ENCODE measurements at regions not wholly inside any gene's neighbourhood (a gene's known extent, or its start where the extent isn't known, plus 50 kb on each side); places are given as distances from the start of the nearest gene placed in this dataset.

DNA sequence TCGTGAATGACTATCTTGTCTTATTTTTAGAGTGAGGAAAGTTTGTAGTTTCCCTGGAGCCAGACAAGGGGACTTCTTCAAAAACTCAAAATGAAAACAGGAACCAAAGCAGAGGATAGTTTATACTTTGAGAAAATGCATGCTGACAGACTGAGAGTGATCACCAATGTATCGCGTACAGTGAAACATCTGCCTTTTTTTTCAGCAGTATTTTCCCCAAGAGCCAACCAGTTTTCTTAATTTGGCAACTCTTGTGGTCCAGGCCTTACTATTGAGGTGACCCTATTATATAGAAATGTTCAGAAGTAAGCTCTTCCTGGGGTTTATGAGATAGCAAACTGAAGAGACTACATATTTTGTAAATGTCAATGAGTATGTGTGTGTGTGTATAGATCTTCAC is 153.7 kb upstream of the VRK2 start:
- in situ Hi-C loops (cut with HindIII; ENCODE audit: low sequenced_read_pairs) = no loop called here
- TF ChIP-seq, protein P1, sequence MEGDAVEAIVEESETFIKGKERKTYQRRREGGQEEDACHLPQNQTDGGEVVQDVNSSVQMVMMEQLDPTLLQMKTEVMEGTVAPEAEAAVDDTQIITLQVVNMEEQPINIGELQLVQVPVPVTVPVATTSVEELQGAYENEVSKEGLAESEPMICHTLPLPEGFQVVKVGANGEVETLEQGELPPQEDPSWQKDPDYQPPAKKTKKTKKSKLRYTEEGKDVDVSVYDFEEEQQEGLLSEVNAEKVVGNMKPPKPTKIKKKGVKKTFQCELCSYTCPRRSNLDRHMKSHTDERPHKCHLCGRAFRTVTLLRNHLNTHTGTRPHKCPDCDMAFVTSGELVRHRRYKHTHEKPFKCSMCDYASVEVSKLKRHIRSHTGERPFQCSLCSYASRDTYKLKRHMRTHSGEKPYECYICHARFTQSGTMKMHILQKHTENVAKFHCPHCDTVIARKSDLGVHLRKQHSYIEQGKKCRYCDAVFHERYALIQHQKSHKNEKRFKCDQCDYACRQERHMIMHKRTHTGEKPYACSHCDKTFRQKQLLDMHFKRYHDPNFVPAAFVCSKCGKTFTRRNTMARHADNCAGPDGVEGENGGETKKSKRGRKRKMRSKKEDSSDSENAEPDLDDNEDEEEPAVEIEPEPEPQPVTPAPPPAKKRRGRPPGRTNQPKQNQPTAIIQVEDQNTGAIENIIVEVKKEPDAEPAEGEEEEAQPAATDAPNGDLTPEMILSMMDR (IDR thresholded peaks at IDR 0.05; ENCODE audit: low read depth, low read length) = no peak
- DNase-seq (ENCODE audit: low read depth, low spot score) = no peak
- no peak overlapping the region for H3K4me3 ChIP-seq (ENCODE audit: low read depth, low read length)

DNA sequence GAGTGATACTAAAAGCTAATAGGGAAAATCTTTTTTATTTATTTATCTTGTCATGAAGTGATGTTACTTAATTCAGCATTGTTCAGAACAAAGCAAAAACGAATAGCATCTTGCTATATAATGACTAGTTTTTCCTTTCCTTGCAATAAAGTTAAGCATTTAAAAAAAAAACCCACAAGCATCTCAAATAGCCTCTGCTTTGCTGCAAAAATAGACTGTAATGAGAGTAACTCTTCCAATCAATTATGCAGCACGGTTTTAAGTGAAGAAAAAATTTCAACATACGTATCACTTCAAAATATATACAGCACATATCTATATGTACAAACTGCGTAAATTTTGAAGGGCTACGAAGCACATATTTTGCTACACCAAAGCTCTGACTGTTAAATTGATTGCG is 153.3 kb upstream of the VRK2 start:
- in situ Hi-C loops (cut with HindIII; ENCODE audit: low sequenced_read_pairs) = no loop called here
- TF ChIP-seq, protein P1 (IDR thresholded peaks at IDR 0.05; ENCODE audit: low read depth, low read length) = no peak
- no peak overlapping the region for H3K4me3 ChIP-seq (ENCODE audit: low read depth, low read length)
- no peak for DNase-seq (ENCODE audit: low read depth, low spot score)

DNA sequence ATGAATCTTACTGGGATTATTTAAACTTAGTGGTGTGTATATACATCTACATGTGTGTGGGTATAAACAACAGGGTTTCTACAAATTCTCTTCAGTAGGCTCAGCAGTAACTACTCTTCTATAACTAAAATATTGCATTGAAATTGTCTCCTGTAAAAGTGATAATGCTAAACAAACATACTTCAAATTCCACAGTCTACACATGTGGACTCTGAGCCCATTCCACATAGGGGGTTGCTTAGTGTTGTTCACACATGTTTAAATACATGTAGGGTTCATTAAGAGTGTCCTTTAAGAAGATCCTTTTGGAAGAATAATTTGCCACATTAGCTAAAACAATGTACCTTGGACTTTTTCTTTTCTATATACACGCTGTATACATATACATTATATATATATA is 152.8 kb upstream of the VRK2 start:
- TF ChIP-seq, protein P1 (IDR thresholded peaks at IDR 0.05; ENCODE audit: low read depth, low read length) = no peak
- in situ Hi-C loops (cut with HindIII; ENCODE audit: low sequenced_read_pairs) = no loop called here
- no peak overlapping the region for H3K4me3 ChIP-seq (ENCODE audit: low read depth, low read length)
- no peak for DNase-seq (ENCODE audit: low read depth, low spot score)

DNA sequence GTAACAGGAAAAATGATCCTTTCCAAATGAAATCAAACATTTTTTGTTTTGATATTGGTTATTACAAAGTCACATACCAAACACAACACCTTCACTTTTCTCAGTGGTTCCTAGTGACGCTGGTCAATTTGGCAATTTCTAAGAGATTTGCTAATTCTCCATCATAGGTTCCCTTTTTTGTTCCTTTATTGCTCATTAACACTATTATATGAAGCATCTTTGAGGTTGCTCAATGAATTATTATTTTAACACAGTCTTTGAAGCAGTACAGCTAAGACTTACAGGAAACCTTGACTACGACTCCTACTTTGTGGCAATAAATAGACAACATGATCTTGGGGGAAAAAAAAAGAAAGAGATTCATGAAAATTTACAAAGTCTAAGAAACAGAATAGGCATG is 152.2 kb upstream of the VRK2 start:
- H3K4me3 ChIP-seq (ENCODE audit: low read depth, low read length) = no peak overlapping the region
- no peak for DNase-seq (ENCODE audit: low read depth, low spot score)
- in situ Hi-C loops (cut with HindIII; ENCODE audit: low sequenced_read_pairs) = no loop called here
- TF ChIP-seq, protein P1 (IDR thresholded peaks at IDR 0.05; ENCODE audit: low read depth, low read length) = no peak

DNA sequence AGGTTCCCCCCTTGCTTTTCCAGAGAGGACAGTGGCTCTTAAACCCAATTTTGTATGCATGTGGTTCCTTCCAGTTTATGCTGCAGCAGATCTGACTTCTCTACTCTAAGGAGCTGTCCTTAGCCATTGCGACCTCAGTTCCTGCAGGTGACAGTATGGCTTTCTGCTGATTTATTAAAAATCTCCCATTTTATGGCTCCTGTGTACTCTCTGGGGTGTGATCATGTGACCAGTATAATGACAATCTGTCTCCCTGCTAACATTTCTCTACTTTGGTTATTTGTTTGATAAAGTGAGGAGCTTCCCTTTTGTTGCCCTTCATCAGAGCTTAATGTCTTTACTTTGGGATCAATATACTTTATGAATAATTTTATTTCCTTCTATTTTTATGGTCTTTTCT is 148.7 kb upstream of the VRK2 start:
- TF ChIP-seq, protein P1 (IDR thresholded peaks at IDR 0.05; ENCODE audit: low read depth, low read length) = no peak
- DNase-seq (ENCODE audit: low read depth, low spot score) = no peak
- in situ Hi-C loops (cut with HindIII; ENCODE audit: low sequenced_read_pairs) = no loop called here

DNA sequence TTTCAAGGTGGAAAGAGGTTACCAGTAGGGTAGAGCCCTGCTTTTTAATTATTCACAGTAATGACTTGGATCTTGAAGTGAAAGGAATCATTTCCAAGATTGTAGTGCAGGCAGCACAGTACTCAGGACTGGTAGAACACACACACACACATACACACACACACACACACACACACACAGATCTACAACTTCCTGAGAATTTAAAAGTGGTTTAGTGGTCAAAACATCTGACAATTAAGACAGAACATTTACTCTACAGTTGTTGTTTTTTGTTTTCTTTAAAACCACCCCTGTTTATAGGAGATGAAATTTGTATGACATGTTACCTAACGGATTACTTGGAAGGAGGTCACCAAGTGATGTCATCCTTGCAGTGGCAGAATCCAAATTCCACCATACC is 146.7 kb upstream of the VRK2 start:
- H3K4me3 ChIP-seq (ENCODE audit: low read depth, low read length) = no peak overlapping the region
- in situ Hi-C loops (cut with HindIII; ENCODE audit: low sequenced_read_pairs) = no loop called here
- DNase-seq (ENCODE audit: low read depth, low spot score) = no peak
- TF ChIP-seq, protein P1 (IDR thresholded peaks at IDR 0.05; ENCODE audit: low read depth, low read length) = no peak

More for the DNA sequence above, 148.7 kb upstream of the VRK2 start:
- no peak overlapping the region for H3K4me3 ChIP-seq (ENCODE audit: low read depth, low read length)

DNA sequence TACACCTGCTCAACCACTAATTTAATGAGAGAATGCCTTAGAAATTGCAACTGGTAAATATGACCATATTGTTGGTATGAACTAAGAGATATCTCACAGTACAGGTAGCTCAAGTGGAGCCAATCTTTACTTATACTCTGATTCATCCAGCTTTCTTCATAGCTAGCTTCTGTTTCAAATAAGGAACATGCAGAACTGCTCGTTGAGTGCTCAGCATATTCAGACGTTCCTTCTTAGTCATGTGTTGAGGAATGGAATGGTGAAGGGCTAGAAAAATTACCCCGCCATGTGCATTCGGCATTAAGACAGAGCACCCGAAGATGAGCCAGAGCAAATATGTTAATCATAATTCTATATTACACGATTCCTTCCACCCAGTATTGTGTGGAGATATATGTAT is 144.0 kb upstream of the VRK2 start:
- H3K4me3 ChIP-seq (ENCODE audit: low read depth, low read length) = no peak overlapping the region
- in situ Hi-C loops (cut with HindIII; ENCODE audit: low sequenced_read_pairs) = no loop called here
- TF ChIP-seq, protein P1 (IDR thresholded peaks at IDR 0.05; ENCODE audit: low read depth, low read length) = no peak
- no peak for DNase-seq (ENCODE audit: low read depth, low spot score)

Measured in astrocyte of the spinal cord (primary cell).